Stimulated activated CD8-positive, alpha-beta memory T cell treated with anti-CD3 and anti-CD28 coated beads, Interleukin-7, amount 100 ng/mL, for 24 hours (primary cell): ENCODE measurements at regions not wholly inside any gene's neighbourhood (a gene's known extent, or its start where the extent isn't known, plus 50 kb on each side); places are given as distances from the start of the nearest gene placed in this dataset.

Source experiments
- DNase-seq: peaks from one replicate; pipeline ENCODE4 v3.0.0-alpha.2; 2020; ENCODE audit warnings: low read depth

GRCh38 chr16:89027281-89027680 lies 50.3 kb upstream of the CBFA2T3 start:
- no peak for DNase-seq

- DNase-seq = peak; percentile 20
These were observed 55.0 kb upstream of the CBFA2T3 start for GRCh38 chr16:89031715-89032659.

- no peak for DNase-seq
These were observed 56.3 kb upstream of the CBFA2T3 start for GRCh38 chr16:89033304-89033703.

GRCh38 chr16:89033796-89034572 lies 57.0 kb upstream of the CBFA2T3 start:
- DNase-seq = no peak

- DNase-seq = no peak
These were observed 57.6 kb upstream of the CBFA2T3 start for GRCh38 chr16:89034573-89034961.

DNA sequence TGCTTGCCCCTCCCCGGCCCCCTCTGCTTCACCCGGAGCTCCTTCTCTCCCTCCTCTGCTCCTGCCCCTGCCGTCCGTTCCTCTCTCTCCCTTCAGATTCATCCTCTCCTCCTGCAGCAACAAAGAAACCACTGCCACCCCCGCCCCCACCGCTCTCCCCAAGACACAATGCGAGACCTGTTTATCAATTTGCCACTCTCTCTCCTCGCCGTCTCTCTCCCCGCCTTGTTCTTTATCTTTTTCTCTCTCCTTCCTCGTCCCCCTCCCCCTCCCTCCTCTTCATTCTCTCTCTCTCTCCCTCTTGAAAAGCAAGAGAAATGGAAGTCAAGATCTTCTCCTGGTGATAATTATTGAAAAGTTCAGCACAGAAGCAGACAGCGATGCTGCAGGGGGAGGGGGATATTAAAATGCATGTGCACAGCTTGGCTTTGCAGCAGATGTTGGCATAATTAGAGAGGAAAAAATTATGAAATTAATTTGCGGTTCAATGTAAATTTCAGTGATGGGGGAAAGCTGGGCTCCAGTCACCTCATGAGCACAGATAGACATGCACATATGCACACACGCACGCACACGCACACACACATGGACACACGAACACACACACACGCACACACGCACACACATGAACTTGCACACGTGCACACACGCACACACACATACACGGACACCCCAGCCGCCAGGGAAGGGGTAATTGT lies 58.1 kb upstream of the CBFA2T3 start:
- no peak for DNase-seq

GRCh38 chr16:89035669-89036570 lies 57.7 kb upstream of the ACSF3 start:
- DNase-seq = no peak

DNA sequence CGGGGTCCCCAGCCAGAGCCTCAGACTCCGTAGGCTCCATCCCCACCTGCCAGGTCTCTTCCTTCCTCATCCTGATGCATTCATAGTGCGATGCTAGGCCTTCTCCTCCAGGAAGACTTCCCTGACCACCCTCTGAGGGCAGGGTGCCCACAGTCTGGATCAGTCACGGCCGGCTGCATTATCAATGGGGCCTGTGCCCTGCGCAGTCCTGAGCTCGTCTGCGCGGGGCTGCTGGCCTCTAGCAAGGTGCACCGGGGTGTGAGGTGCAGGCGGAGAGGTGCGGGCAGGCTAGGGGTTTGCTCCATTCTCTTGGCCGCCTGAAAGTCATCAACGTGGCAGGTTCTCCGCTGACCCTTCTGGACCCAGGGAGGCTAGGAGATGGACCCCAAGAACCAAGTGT lies 56.9 kb upstream of the ACSF3 start:
- no peak for DNase-seq

DNA sequence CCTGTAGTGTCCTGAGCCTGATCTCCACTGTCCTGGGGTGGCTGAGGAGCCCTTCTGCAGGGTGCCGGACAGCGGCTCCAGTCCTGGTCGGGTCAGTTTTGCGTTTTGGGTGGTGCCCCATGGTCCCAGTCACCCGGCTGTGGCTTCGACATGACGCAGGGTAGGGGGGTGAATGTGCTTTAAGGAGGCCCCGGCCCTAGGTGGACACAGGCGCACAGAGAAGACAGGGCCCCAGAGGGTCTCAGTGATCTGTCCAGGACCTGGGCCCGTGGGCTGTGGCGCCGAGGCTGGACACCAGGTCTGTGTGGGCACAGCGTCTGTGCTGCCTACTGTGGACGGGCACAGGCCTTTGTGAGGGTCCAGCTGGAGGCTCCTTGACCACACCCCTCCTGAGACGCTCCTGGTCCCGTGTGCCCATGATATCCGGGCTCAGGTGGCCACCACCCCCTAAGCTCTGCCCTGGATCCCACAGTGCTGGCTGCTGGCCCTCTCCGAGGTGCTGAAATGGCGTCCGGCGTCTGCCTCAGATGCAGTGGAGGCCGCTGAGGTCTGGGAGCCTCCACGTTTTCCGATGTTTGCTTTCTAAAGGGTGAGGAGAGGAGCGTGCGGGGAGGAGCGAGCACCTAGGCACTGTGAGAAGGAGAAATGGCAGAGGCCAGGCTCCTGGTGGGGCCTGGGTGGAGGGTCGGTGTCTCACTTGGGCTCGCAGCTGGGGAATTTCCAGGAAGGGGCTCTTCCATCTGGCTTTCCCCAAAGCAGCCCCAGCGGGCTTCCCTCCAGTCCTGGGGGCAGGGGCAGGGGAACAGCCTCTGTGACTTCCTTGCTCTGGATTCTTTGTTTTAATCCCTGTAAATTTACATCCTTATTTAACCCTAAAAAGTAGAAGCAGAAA lies 56.1 kb upstream of the ACSF3 start:
- no peak for DNase-seq

DNA sequence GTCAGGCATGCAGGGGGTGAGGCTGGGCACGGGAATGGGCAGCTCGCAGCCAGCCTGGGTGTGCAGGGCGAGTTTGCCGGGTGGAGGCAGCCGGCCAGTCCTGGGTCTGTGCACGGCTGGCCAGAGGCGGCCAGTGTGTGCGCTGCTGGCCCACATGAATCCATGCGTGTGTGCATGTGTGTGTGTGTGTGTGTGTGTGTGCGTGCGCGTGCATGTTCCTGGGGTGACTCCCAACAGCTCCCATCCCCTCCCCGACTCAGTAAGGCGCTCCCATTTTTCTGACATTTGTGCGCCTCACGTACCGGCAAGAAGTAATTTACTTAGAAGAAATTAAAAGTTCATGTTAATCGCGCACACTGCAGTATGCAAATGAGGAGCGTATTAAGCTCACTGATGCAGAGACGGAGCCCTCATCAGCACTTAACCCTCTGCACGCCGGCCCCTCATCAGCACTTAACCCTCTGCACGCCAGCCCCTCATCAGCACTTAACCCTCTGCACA lies 55.4 kb upstream of the ACSF3 start:
- no peak for DNase-seq

DNA sequence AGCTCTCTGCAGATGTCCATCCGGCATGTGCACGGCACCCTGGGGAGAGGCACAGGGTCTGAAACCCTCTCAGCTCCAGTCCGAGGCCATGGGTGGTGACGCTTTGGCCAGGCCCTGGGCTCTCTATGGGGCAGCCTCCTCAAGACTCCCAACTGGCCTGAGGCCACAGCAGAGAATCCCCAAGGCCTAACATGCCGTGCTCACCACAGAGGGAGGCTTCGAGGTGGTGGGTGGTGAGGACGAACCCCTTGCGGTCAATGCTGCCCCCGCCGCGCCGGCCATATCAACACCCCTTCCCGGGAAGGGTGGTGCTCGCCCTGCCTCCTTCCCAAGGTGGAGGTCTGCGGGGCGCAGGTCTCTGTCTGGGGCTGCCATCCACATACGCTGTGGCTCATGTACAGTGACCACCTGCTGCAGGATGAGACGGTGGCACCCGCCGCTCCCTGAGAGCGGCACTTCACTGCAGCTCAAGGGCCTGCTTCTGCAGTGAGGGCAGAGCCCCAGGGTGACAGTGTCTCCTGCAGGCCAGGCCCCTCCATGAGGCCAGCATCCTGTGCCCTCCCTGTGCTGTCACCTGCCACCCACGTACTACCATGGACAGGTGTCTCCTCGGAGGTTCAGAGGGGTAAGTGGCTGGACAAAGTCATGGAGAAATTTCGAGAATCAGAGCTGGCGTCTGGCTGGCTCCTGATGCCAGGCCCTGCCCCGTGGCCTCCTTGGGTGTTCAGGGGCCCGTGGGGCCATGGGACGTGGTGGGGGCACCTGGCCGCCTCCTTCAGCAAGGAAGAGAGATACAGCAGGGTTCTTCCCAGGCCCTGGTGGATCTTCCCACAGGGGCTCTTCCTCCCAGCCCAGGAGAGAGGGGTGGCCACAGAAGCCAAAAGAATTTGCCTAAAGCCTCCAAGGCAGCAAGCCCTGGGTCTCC lies 54.6 kb upstream of the ACSF3 start:
- no peak for DNase-seq

DNA sequence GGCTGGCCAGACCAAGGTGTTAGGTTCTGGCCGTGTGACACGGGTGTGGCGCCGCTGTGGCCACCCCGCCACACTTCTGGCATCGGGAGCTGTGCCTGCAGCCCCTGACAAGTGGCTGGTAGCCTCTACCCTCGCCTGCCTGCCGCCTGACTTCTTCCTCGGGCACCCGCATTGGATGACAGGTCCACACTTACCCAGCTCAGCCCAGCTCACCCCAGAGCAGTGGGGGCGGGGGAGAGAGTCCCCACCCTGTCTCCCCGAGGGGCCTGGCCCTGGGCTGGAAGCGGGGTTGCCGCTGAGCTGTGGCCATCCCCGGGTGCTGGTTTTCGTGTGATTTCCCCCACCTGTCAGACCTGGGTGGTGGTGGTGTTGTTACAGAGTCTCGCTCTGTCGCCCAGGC lies 53.9 kb upstream of the ACSF3 start:
- no peak for DNase-seq

- DNase-seq = no peak
These were observed 53.3 kb upstream of the ACSF3 start for GRCh38 chr16:89040391-89040790.

- no peak for DNase-seq
These were observed 52.6 kb upstream of the ACSF3 start for GRCh38 chr16:89040861-89041570.

DNA sequence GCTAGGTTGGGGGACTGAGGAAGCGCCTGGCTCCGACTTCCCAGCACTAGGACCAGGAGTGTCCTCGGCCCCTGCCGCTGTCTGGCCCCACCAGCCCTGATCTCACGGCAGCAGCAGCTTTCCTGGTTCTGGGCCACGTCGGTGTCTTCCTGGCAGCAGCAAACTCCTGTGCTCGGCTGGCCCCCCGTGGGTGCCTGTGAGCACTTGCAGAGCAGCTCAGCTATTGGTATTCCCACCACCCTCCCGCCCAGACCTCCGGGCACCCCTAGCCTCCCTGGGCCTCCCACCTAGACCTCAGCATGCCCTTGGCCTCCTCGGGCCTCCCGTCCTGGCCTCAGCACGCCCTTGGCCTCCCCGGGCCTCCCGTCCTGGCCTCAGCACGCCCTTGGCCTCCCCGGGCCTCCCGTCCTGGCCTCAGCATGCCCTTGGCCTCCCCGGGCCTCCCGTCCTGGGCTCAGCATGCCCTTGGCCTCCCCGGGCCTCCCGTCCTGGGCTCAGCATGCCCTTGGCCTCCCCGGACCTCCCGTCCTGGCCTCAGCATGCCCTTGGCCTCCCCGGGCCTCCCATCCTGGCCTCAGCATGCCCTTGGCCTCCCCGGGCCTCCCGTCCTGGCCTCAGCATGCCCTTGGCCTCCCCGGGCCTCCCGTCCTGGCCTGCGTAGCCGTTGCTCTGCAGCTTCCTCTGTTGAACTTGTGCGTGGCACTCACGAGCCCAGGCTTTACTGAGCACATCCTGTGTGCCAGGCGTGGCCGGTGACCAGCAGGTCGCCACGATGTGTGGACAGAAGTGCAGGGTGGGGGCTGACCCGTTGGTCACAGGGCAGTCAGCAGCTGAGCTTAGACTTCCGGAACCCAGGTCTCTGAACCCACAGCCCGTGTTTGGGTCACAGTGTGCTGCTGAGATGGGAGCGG lies 51.8 kb upstream of the ACSF3 start:
- DNase-seq = no peak

DNA sequence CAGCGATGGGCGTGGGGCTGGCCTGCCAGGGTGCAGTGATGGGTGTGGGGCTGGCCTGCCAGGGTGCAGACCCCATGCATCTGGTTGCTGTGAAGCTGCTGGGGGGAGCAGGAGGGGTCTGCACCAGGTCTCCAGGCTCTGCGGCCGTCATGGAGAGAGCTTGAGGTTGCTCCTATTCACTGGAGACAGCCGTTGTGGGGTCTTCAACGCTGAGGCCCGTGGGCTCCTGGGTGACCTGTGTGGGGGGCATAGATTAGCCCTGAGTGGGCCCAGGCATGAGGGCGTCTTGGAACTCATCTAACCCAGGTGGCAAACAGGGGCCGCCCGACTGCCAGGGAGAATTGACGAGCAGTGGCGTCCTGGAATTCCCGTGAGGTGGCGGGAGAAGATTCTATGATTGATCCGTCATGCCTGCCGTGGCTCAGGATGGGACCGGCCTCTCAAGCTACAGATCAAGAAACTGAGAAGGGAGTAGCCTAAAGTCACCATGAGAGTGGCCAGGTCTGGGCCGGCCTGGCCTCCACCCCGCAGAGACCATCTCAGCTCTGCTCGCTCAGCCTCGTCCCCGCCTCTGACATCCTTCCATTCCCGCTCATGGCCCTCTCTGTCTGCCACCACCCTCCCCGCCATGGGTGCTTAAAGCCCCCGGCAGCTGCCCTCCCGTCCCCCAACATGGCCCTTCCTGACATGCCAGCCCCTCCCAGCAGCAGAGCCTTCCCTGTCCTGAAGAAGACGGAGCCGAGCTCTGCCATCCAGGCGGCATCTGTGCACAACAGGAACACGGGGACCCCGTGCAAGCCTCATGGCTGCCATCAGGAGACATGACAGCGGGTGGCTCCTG lies 50.7 kb upstream of the ACSF3 start:
- DNase-seq = no peak
